GM19463 (cell line): ENCODE measurements at regions not wholly inside any gene's neighbourhood (a gene's known extent, or its start where the extent isn't known, plus 50 kb on each side); places are given as distances from the start of the nearest gene placed in this dataset.

Source experiments
- ATAC-seq: cut with Tn5 transposase; IDR thresholded peaks from one replicate; pipeline ENCODE4 v1.9.1; 2021; ENCODE audit warnings: mild to moderate bottlenecking, moderate library complexity; ENCODE audit not compliant: unreplicated experiment

GRCh38 chr2:173806761-173807160 is 158.4 kb downstream of the SP3 start:
- ATAC-seq: no peak

GRCh38 chr2:173808718-173809117 is 156.5 kb downstream of the SP3 start:
- ATAC-seq: no peak

DNA sequence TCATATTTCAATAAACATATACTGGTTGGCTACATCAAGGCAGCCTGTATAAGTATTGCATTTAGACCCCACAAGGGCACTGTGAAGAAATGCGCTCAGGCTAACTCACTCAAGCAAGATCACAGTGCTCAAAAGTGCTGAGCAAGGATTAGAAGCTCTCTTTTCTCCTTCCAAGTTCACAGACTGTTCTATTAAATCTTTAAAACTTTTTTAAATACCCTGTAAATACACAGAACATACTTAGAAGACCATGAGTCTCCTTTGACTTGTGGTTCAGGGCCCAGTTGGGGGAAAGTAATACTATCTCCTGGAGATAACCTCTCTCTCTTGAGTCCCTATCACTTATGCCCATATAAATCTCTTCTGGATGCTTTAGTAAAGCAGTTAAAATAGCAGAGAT is 152.9 kb downstream of the SP3 start:
- ATAC-seq: no peak

GRCh38 chr2:173814306-173814705 is 150.9 kb downstream of the SP3 start:
- ATAC-seq: no peak

DNA sequence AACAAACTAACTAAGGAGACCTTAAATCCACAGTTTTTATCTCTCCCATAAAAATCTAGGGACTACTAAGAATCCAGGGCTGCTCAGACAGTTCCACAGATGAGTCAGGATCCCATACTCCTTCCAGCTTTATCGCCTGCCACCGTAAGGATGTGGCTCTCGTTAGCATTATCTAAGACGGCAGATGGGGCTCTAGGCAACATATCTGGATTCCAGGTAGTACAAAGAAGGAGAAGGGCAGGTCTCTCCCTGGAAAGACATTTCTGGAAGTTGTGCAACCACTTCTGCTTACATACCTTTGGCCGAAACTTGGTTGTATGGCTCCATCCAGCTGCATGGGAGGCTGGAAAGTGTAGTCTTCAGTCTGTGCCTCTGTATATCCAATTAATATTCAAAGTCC is 149.4 kb downstream of the SP3 start:
- ATAC-seq: no peak

- ATAC-seq: no peak
Measured at GRCh38 chr2:173817582-173817981, 147.6 kb downstream of the SP3 start.

GRCh38 chr2:173818285-173818684 is 146.9 kb downstream of the SP3 start:
- no peak for ATAC-seq

DNA sequence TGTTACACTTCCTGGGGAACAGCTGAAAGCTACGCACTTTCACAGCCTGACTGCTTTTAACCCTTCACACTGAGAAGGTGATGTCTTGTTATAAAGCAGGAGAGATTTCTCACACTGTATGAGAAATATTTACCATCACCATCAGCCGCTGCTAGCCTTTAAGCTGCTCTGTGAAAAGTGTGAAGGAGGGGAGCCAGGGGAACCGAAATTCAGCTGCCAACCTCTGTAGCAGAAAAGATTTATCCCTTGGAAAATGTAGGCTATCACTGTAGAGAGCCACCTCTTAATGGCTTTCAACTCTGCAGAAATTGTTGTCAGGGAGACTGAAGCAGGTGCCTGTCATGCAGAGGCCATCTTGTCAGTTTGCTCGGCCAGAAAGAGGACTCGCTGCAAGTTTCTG is 145.3 kb downstream of the SP3 start:
- ATAC-seq: no peak

GRCh38 chr2:173821451-173821850 is 143.7 kb downstream of the SP3 start:
- ATAC-seq: no peak

DNA sequence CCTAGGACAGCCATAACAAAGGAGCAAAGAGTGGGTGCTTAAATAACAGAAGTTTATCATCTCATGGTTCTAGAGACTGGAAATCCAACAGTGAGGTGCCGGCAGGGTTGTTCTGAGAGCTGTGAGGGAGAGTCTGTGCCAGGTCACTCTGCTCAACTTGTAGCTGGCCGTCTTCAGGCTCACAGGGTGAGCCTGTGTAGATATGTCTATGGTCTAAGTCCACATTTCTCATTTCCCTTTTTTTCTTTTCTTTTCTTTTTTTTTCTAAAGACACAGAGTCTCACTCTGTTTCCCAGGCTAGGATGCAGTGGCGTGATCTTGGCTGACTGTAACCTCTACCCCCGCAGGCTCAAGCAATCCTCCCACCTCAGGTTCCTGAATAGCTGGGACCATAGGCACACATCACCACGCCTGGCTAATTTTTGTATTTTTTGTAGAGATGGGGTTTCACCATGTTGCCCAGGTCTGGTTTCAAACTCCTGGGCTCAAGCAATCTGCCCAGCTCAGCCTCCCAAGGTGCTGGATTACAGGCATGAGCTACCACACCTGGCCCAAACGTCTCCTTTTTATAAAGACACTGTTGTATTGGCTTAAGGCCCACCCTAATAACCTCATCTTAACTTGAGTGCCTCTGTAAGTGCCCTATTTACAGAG is 142.2 kb downstream of the SP3 start:
- ATAC-seq: no peak

DNA sequence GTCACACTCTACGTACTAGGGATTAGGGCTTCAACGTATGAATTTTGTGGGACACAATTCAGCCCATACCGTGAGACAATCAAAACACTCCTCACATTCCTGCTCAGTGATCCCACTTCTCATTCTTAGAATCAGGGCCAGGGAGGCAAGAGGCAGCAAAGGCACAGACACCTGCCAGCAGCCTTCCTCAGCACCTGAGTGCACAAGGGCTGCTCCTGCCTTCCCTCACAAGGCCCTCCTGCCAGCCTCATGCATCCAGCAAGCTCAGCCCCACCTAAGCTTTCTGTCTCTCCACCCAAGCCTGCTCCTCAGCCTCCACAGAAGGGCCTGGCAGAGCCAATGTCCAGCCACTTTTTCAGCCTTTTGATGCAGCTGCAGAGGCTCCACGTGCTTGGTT is 141.6 kb downstream of the SP3 start:
- ATAC-seq: no peak

DNA sequence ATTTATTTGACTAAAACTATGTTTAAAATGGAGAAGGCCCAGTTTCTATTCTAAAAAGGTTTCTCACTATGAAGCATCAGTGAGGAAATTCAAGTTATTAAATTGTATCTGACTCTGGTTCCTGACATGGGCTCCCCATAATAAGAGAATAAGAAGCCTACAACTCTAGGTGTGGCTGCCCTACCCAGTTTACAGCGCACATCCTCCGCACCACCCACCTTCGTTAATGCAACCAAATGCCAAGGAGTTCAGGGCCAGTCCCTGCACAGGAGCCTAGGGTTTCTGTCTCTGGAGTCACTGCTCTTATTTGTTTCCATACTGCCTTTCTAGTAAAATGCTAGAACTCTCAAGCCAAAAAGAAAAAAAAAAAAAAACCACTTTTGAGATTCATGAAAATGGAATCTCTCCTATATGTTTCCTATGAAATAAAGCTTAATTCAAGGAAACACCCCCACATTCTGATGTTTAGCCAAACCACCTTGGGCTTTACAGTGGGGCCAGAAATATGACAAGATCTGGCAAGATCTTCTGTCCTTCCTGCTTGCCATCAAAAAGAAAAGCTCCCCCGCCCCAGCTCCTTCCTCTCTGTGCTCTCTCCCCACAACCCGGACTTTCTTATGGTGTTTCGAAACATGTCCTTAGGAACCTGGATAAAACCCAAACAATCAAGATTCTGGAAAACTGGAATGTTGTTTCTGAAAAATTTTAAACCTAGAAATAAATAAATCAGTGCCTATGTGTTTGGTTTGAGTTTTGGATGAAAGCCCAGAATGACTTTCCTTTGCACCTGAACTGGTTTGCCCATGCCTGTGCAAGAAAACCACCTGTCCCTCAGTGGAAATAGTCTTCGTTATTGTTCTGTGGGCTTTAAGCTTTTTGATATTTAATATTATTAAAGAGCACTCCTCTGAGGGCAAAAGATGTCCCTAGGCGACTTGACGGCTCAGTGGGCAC is 136.7 kb downstream of the SP3 start:
- no peak for ATAC-seq

GRCh38 chr2:173829727-173830126 is 135.4 kb downstream of the SP3 start:
- ATAC-seq: no peak

- ATAC-seq: no peak
Measured at GRCh38 chr2:173830170-173830569, 135.0 kb downstream of the SP3 start.

- no peak for ATAC-seq
Measured at GRCh38 chr2:173831312-173832229, 133.6 kb downstream of the SP3 start.

DNA sequence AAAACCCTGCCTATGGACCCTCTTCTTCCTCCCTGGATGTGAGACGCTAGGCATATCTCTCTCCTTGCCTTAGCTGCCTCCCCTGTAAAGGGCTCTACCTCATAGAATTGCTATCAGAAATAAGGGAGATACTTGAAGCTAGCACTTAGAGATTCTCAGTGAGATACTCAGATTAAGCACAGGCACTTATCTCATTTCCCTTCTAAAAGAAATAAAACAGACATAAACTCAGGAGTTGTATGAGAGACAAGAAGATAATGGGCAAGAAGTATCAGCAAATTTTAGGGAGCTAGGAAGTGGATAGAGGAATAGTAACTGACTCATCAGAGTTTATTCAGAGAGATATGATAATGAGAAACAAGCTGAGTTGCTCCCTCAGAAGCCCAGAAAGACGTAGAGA is 131.0 kb downstream of the SP3 start:
- ATAC-seq: no peak

DNA sequence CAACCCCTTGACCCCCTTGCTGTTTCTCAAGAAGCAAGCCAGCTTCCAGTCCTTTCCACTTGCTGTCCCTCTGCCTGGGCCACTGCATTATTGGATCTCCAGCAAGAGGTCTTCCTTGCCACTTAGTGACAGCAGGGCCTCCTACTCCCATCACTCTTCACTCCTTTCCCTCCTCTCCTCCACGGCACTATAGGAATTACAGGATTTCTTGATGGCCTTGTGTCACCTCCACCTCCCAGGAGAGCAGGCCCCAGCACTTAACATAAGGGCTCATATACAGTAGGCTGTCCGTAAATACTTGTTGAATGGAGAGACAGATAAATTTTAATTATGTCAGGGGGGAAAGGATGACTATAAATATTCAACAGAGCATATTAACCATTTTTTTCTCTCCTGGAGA is 129.4 kb downstream of the SP3 start:
- no peak for ATAC-seq

DNA sequence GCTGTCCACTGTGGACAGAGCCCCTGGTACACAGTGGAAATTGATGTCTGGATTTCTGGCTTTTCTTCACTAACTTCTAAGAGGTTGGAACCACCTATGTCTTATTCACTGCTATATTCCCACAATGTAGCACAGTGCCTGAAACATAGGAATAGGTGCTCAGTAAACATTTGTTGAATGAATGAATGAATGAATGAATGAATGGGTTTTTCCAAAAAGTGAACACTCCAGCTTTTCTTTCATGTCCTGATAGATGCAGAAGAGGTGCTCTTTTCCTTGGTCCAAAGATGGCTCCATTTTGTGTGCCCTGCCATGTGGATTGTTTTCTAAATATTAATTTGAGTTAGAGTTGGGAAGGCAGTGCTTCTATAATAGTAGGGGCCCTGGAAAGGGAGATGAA is 124.1 kb downstream of the SP3 start:
- ATAC-seq: no peak

DNA sequence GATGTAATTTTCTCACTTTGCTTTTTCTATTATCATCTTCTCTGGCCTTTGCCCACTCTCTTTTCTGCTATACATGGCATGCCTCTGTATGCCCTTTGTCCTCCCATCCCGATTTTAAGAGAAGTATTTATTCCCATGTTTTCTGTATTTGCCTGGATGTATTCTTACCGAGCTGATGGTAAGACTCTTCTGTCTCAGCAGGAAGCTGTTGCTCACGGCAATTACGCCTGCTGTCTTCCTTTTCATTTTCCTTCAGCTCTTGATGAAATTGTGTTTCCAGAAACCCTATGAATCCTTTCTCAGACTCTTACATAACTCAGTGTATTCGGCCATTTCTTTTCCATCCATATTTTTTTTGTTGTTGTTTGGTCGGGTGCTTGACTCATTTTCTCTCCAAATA is 121.6 kb downstream of the SP3 start:
- no peak for ATAC-seq

GRCh38 chr2:173851141-173851641 is 114.0 kb downstream of the SP3 start:
- ATAC-seq: no peak

DNA sequence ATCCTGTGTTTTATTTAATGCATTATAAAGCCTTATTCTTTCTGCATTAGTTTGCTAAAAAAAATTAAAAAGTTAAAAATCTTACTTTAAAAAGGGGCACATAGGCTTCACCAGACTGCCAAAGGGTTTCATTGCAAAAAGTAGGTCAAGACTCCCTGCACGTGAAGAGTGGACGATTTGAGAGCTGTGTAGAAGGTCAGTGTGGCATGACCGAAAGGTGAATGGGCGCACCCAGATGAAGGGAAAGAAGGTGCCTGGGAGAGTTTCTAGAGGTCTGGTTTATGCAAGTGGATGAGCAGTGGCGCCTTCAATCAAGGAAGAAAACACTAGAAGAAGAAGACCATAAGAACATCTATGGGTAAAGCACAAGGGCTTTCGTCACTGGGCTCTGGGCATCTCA is 111.0 kb downstream of the SP3 start:
- no peak for ATAC-seq
